ENCODE measurements at regions not wholly inside any gene's neighbourhood (a gene's known extent, or its start where the extent isn't known, plus 50 kb on each side); places are given as distances from the start of the nearest gene placed in this dataset.

DNA sequence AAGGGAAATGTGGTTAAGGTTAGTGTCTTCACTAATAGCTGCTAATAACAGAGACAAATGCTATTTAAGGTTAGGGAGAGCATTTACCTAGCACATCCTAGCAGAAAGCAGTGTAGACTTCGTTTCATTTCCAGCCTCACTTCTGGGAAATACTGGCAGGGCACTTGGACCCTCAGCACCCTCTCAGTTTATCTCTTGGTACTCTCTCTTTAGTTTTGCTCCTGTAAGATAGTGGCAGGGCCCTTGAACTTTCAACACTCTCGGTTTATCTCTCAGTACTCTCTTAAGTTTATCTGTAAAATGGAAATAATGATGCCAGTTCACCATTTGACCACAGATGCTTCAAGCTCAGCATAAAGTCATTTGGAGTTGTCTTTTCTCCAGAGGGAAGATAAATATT lies 118.4 kb downstream of the MBL2 start:
- intact Hi-C loops (cut with DNase I): no loop called here
- peak; percentile 35 for DNase-seq
- peak; percentile 83 for ATAC-seq (ENCODE audit: poor library complexity)

DNA sequence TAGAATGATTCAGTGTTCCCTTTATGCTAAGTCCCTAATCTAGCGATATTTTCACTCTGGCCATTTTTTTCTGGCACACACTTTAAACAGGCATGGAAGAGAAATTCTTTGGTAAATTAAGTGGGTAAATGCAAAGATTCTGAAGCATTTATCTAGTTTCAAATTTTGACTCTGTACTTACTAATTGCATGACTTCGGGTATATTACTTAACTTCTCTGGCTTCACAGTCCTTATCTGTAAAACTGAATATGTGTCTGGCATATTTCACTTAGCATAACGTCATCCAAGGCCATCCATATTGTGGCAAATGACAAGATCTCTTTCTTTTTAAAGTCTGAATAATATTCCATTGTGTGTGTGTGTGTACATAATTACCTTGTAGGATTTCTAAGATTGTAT lies 114.5 kb downstream of the MBL2 start:
- intact Hi-C loops (cut with DNase I): no loop called here
- no peak for DNase-seq
- no peak for ATAC-seq (ENCODE audit: poor library complexity)

- DNase-seq (no peak), ATAC-seq (ENCODE audit: poor library complexity) (no peak)
- intact Hi-C loops (cut with DNase I): no loop called here
These were observed 113.5 kb downstream of the MBL2 start for GRCh38 chr10:52659085-52659484.

- DNase-seq (no peak), ATAC-seq (ENCODE audit: poor library complexity) (no peak)
- intact Hi-C loops (cut with DNase I): no loop called here
These were observed 110.3 kb downstream of the MBL2 start for GRCh38 chr10:52662256-52662655.

- intact Hi-C loops (cut with DNase I): no loop called here
- no peak for DNase-seq
- ATAC-seq (ENCODE audit: poor library complexity): no peak
These were observed 109.4 kb downstream of the MBL2 start for GRCh38 chr10:52663161-52663560.

- intact Hi-C loops (cut with DNase I): no loop called here
- DNase-seq (no peak), ATAC-seq (ENCODE audit: poor library complexity) (no peak)
These were observed 108.0 kb downstream of the MBL2 start for GRCh38 chr10:52664629-52665028.

DNA sequence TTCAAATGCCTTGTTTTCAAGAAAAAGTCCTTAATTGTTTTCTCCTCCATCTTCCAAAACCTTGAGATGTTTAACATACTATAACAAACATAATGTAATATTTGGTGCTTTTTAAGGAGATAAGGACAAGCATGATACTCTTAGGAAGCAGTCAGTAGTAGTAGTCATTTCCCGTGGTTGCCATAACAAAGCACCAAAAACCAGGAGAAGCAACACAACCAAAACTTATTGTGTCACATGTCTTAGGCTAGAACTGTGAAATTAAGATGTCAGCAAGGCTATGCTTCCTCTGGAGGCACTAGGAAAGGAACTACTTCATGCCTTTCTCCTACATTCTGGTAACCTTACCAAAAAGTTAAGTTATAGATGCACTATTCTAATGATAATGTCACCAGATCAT lies 106.8 kb downstream of the MBL2 start:
- DNase-seq (no peak), ATAC-seq (ENCODE audit: poor library complexity) (no peak)
- intact Hi-C loops (cut with DNase I): no loop called here

- no peak for ATAC-seq (ENCODE audit: poor library complexity)
- intact Hi-C loops (cut with DNase I): no loop called here
These were observed 105.7 kb downstream of the MBL2 start for GRCh38 chr10:52666931-52667330.

DNA sequence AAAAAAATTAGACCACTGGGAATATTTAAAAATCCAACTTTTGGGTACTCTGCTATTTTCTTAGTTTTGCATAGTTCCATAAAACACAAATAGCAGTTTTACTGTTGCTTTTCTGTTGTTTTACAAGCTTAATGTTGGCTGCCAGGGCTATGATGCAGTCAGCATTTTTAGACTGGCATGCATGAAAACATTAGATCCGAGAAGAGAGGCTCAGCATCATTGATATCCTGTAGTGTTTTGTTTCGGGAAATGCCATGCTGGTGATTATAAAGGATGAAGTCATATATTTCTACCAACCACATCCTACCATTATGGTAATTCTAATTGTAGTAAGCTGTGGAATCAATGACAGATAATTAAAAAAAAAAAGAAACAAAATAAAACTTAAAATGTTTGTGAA lies 104.6 kb downstream of the MBL2 start:
- ATAC-seq (ENCODE audit: poor library complexity): no peak
- intact Hi-C loops (cut with DNase I): no loop called here
- DNase-seq: no peak

More at GRCh38 chr10:52666931-52667330, 105.7 kb downstream of the MBL2 start:
- DNase-seq: no peak

DNA sequence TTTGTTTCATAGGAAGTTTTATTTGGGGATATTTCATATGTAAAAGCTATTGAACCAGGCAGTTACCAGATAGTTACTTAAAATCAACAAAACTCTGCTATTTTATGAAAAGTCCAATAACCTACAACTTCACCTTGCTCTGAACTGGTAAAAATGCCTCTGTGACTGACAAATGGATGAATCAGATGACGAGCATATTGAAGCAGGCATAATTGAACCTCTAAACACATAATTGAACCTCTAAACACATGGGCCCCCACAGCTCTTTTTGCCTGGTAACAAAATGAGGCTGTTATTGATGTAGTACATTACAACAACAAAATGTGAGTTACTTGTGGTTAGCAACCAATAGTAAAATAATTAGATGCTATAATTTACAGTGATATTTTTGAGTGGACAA lies 99.7 kb downstream of the MBL2 start:
- DNase-seq (no peak), ATAC-seq (ENCODE audit: poor library complexity) (no peak)
- intact Hi-C loops (cut with DNase I): no loop called here

GRCh38 chr10:52673468-52673867 lies 99.1 kb downstream of the MBL2 start:
- DNase-seq (no peak), ATAC-seq (ENCODE audit: poor library complexity) (no peak)
- intact Hi-C loops (cut with DNase I): no loop called here

DNA sequence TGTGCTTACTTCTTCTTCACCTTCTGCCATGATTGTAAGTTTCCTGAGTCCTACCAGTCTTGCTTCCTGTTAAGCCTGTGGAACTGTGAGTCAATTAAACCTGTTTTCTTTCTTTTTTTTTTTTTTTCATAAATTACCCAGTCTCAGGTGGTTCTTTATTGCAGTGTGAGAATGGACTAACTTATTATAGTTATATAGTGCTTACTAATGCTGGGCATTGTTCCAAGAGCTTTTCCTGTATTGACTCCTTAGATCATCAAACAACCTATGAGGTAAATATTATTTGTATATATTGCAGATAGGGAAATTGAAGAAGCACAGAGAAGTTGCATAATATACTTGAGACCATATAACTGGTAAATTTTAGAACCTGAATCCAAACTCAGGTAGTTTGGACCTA lies 98.1 kb downstream of the MBL2 start:
- DNase-seq (no peak), ATAC-seq (ENCODE audit: poor library complexity) (no peak)
- intact Hi-C loops (cut with DNase I): no loop called here

DNA sequence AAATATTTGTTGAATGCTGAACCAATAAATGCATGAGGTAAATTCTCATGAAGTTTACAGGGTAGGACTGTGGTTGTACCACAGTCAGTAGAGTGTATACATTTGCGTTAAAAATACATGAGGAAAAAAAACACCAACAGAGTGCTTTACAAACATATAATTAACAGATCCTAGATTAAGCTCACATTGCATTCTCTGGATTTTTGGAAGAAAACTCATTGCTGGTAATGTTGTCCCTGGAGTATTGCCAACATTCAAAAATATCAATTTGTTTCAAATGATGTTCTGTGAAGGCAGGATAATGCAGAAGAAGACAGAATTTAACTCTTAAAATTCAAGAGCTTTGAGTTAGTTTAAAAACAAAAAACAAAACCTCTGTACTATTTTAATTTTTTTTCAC lies 95.5 kb downstream of the MBL2 start:
- DNase-seq (no peak), ATAC-seq (ENCODE audit: poor library complexity) (no peak)
- intact Hi-C loops (cut with DNase I): no loop called here

- DNase-seq (no peak), ATAC-seq (ENCODE audit: poor library complexity) (no peak)
- intact Hi-C loops (cut with DNase I): no loop called here
These were observed 94.0 kb downstream of the MBL2 start for GRCh38 chr10:52678611-52679010.

DNA sequence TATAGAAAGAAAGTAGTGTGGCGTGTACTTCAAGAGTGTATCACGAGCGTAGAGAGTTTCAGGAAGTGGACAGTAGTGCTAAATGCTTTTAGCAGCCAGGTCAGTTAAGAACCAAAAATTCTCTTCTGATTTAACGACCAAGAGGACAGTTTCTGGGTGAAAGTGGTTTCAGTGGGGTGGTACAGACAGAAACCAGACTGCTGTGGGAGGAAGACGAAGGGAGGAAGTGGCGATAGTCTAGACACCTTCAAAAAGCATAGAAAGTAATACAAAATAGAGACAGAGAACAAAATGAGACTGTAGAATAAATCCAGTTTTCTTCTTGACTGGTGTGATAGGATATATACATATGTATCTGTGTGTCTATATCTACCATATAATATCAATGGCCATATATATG lies 93.5 kb downstream of the MBL2 start:
- ATAC-seq (ENCODE audit: poor library complexity) (no peak), DNase-seq (no peak)
- intact Hi-C loops (cut with DNase I): no loop called here

DNA sequence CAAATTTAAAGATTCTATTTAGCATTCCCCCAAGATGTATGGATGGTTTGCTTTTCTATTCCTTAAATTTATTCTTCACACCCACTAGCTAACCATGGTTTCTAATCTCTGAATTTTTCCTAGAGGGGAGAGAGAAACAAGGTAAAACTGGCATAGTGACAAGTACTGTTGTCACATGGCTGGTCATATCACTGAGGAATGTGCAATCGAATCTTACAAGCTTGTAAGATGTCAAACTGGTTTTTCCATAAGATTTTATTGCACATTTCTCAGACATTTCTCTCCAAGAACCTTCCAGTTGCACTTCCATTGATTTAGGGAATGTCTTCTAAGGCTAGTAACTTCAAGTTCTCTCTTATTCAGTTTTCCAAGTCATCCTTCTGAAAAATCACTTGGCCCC lies 89.8 kb downstream of the MBL2 start:
- DNase-seq (no peak), ATAC-seq (ENCODE audit: poor library complexity) (no peak)
- intact Hi-C loops (cut with DNase I): no loop called here

DNA sequence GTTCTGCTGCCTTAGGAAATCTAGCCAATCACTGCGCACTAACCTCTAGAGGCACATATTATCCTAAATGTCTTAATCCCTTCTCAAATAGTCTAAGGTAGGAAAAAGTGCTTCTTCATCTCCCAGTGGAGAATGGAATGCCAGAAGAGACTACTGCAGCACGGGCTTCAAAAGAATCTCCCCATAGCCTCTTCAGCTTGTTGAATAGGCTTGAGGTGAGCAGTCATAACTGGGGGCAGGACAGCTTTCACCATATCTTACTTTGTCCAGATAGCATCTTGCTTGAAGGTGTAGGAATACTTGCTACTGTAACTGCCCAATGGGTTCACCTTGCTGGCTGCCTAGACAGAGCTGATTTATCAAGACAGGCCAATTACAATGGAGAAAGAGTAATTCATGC lies 88.8 kb downstream of the MBL2 start:
- DNase-seq (no peak), ATAC-seq (ENCODE audit: poor library complexity) (no peak)
- intact Hi-C loops (cut with DNase I): no loop called here

DNA sequence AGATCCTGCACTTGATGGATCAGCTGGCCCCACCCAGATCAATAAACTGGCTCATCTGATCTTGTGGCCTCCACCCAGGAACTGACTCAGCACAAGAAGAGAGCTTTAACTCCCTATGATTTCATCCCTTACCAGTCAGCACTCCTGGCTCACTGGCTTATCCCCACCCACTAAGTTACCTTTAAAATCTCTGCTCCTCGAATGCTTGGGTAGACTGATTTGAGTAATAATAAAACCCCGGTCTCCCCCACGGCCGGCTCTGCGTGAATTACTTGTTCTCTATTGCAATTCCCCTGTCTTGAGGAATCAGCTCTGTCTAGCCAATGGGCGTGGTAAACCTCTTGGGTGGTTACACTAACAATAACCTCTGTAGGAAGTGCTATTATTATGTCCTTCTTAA lies 83.7 kb downstream of the MBL2 start:
- intact Hi-C loops (cut with DNase I): no loop called here
- ATAC-seq (ENCODE audit: poor library complexity) (no peak), DNase-seq (no peak)

DNA sequence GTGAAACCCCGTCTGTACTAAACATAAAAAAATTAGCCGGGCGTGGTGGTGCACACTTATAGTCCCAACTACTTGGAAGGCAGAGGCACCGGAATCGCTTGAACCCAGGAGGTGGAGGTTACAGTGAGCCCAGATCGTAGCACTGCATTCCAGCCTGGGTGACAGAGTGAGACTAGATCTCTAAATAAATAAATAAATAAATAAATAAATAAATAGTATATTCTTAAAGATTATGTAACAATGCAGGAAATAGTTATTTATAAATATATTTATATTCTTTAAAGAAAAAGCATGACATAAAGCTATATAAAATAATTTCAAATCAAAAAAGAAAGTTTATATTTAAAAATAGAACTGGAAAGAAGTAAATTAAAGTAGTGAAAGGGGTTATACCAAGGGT lies 76.4 kb downstream of the MBL2 start:
- intact Hi-C loops (cut with DNase I): no loop called here
- DNase-seq (no peak), ATAC-seq (ENCODE audit: poor library complexity) (no peak)

DNA sequence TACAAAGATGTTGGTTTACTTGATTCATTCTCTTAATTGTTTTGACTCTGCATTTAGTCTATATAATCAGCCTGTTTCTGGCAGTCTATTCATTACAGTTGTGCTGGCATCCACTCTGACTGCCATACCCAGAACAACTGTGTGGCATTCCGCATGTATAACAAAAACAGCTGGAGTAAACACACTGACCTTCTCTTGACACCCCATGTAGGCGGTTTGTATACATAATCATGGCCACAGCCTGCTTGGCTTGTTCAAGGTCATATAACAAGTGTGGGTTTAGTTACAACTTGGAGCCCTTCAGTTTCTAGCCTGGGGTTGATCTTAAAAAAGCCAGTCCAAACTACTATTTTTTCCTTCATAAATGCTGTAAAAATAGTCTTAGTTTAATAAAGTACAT lies 70.9 kb downstream of the MBL2 start:
- DNase-seq (no peak), ATAC-seq (ENCODE audit: poor library complexity) (no peak)
- intact Hi-C loops (cut with DNase I): no loop called here

DNA sequence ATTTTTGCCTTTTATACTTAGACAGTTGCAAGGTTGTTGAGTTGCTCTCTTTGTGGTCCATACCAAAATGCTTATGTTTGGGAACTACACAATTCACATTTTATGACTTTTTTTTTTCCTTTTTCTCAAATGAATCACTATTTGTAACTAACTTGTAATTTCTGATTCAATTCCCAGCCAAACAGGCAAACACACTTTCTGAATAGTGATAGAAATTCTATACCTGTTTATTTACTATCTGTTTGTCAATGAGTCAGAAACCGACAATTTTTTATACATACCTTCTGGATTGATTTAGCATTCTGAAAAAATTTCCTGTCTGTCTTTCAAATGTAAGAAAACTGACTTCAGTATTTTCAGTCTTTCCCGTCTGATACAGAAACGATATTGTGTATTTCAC lies 69.1 kb downstream of the MBL2 start:
- intact Hi-C loops (cut with DNase I): no loop called here
- ATAC-seq (ENCODE audit: poor library complexity): no peak
- DNase-seq: no peak

GRCh38 chr10:52703898-52704297 lies 68.7 kb downstream of the MBL2 start:
- intact Hi-C loops (cut with DNase I): no loop called here
- no peak for ATAC-seq (ENCODE audit: poor library complexity)
- DNase-seq: no peak

All from Right ventricle myocardium superior (tissue), 1 donor.